ENCODE measurements at regions not wholly inside any gene's neighbourhood (a gene's known extent, or its start where the extent isn't known, plus 50 kb on each side); places are given as distances from the start of the nearest gene placed in this dataset.

GRCh38 chr17:77877646-77878355 lies 80.7 kb upstream of the TNRC6C start:
- no peak for DNase-seq (ENCODE audit: extremely low read depth in 1 of 11, low read depth in 9 of 11, low spot score in 4 of 11)

- DNase-seq (ENCODE audit: extremely low read depth in 1 of 11, low read depth in 9 of 11, low spot score in 4 of 11), result no peak
Measured at GRCh38 chr17:77879226-77879895, 79.1 kb upstream of the TNRC6C start.

GRCh38 chr17:77879896-77880280 lies 78.6 kb upstream of the TNRC6C start:
- DNase-seq (ENCODE audit: extremely low read depth in 1 of 11, low read depth in 9 of 11, low spot score in 4 of 11), result no peak

GRCh38 chr17:77880711-77881450 lies 77.6 kb upstream of the TNRC6C start:
- no peak for DNase-seq (ENCODE audit: extremely low read depth in 1 of 11, low read depth in 9 of 11, low spot score in 4 of 11)

- peak in 6 of 11 donors; percentile 30 to 63 (median 54) for DNase-seq (ENCODE audit: extremely low read depth in 1 of 11, low read depth in 9 of 11, low spot score in 4 of 11)
Measured at GRCh38 chr17:77881545-77881944, 77.0 kb upstream of the TNRC6C start.

GRCh38 chr17:77882040-77882439 lies 76.5 kb upstream of the TNRC6C start:
- no peak for DNase-seq (ENCODE audit: extremely low read depth in 1 of 11, low read depth in 9 of 11, low spot score in 4 of 11)

- no peak for DNase-seq (ENCODE audit: extremely low read depth in 1 of 11, low read depth in 9 of 11, low spot score in 4 of 11)
Measured at GRCh38 chr17:77882481-77883212, 75.9 kb upstream of the TNRC6C start.

GRCh38 chr17:77883213-77883650 lies 75.3 kb upstream of the TNRC6C start:
- no peak for DNase-seq (ENCODE audit: extremely low read depth in 1 of 11, low read depth in 9 of 11, low spot score in 4 of 11)

GRCh38 chr17:77884019-77884418 lies 74.5 kb upstream of the TNRC6C start:
- peak in 3 of 11 donors; percentile 48 to 51 (median 48) for DNase-seq (ENCODE audit: extremely low read depth in 1 of 11, low read depth in 9 of 11, low spot score in 4 of 11)

- DNase-seq (ENCODE audit: extremely low read depth in 1 of 11, low read depth in 9 of 11, low spot score in 4 of 11), result no peak
Measured at GRCh38 chr17:77884967-77885641, 73.4 kb upstream of the TNRC6C start.

GRCh38 chr17:77885678-77886386 lies 72.7 kb upstream of the TNRC6C start:
- DNase-seq (ENCODE audit: extremely low read depth in 1 of 11, low read depth in 9 of 11, low spot score in 4 of 11), result no peak

- DNase-seq (ENCODE audit: extremely low read depth in 1 of 11, low read depth in 9 of 11, low spot score in 4 of 11), result no peak
Measured at GRCh38 chr17:77886387-77886728, 72.1 kb upstream of the TNRC6C start.

GRCh38 chr17:77887110-77887463 lies 71.4 kb upstream of the TNRC6C start:
- DNase-seq (ENCODE audit: extremely low read depth in 1 of 11, low read depth in 9 of 11, low spot score in 4 of 11), result no peak

GRCh38 chr17:77887464-77888241 lies 70.8 kb upstream of the TNRC6C start:
- peak in 10 of 11 donors; percentile 54 to 79 (median 66) for DNase-seq (ENCODE audit: extremely low read depth in 1 of 11, low read depth in 9 of 11, low spot score in 4 of 11)

- no peak for DNase-seq (ENCODE audit: extremely low read depth in 1 of 11, low read depth in 9 of 11, low spot score in 4 of 11)
Measured at GRCh38 chr17:77888242-77889134, 70.0 kb upstream of the TNRC6C start.

GRCh38 chr17:77889135-77889505 lies 69.4 kb upstream of the TNRC6C start:
- no peak for DNase-seq (ENCODE audit: extremely low read depth in 1 of 11, low read depth in 9 of 11, low spot score in 4 of 11)

Measured in renal cortex interstitium (tissue), 11 donors.